ENCODE measurements at regions not wholly inside any gene's neighbourhood (a gene's known extent, or its start where the extent isn't known, plus 50 kb on each side); places are given as distances from the start of the nearest gene placed in this dataset.
"Not testable (repeated sequence)": the region's sequence is repeated elsewhere in the genome, so short reads cannot be mapped to it uniquely, and the experiment has no call there.

DNA sequence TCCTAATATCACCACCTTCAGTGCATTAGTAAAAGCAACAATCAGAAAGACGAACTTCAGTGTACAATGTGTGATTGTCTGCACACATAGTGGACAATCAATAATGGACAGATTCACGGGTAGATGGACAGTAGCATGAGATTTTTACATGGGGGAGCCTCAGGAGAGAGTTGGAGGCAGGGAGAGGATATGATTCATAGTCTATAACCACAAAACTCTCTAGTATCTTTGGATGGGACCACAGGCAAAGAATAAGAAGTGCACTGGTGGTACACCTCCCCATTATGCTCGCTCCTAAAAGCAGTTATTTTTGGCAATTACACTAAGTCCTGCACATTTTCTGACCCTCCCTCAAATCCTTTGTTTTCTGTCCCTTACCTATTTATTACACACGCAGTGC lies 624.4 kb upstream of the ACTRT1 start:
- TF ChIP-seq, protein P1, sequence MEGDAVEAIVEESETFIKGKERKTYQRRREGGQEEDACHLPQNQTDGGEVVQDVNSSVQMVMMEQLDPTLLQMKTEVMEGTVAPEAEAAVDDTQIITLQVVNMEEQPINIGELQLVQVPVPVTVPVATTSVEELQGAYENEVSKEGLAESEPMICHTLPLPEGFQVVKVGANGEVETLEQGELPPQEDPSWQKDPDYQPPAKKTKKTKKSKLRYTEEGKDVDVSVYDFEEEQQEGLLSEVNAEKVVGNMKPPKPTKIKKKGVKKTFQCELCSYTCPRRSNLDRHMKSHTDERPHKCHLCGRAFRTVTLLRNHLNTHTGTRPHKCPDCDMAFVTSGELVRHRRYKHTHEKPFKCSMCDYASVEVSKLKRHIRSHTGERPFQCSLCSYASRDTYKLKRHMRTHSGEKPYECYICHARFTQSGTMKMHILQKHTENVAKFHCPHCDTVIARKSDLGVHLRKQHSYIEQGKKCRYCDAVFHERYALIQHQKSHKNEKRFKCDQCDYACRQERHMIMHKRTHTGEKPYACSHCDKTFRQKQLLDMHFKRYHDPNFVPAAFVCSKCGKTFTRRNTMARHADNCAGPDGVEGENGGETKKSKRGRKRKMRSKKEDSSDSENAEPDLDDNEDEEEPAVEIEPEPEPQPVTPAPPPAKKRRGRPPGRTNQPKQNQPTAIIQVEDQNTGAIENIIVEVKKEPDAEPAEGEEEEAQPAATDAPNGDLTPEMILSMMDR (conservative IDR thresholded peaks at IDR 0.05; ENCODE audit: low read length), result no peak
- DNase-seq (ENCODE audit: low read depth), result no peak
- H3K4me3 ChIP-seq (ENCODE audit: low read length), result no peak overlapping the region

DNA sequence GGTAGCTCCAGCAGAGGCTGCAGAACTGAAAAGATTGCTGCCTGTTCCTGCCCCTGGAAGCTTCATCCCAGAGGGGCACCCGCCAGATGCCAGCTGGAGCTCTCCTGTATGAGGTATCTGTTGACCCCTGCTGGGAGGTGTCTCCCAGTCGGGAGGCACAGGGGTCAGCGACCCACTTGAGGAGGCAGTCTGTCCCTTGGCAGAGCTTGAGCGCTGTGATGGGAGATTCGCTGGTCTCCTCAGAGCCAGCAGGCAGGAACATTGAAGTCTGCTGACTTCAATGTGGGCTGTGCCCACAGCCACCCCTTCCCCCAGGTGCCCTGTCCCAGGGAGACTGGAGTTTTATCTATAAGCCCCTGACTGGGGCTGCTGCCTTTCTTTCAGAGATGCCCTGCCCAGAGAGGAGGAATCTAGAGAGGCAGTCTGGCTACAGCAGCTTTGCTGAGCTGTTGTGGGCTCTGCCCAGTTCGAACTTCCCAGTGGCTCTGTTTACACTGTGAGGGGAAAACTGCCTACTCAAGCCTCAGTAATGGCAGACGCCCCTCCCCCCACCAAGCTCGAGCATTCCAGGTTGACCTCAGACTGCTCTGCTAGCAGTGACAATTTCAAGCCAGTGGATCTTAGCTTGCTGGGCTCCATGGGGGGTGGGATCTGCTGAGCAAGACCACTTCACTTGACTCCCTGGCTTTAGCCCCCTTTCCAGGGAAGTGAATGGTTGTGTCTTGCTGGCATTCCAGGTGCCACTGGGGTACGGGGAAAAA lies 622.3 kb upstream of the ACTRT1 start:
- DNase-seq (ENCODE audit: low read depth); H3K4me3 ChIP-seq (ENCODE audit: low read length): not testable (repeated sequence)

DNA sequence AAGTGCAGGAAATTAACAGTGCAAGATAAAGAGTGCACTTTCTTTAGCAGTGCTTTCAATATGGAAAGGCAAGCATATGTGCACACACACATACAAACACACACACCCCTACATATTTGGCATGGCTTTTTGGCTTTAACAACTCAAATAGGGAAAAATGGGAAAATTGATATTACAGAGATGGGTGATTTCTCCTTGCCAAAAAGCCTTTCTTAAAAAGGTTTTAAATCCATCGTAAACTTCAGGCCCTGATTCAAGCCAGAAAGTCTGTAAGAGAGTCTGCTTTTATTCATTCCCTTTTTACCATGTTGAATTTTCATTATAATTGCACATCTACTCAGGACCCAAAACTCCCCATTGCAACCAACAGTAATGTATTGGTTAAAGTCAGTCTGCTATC lies 612.0 kb upstream of the ACTRT1 start:
- TF ChIP-seq, protein P1 (conservative IDR thresholded peaks at IDR 0.05; ENCODE audit: low read length), result no peak
- DNase-seq (ENCODE audit: low read depth), result no peak
- H3K4me3 ChIP-seq (ENCODE audit: low read length), result no peak overlapping the region

DNA sequence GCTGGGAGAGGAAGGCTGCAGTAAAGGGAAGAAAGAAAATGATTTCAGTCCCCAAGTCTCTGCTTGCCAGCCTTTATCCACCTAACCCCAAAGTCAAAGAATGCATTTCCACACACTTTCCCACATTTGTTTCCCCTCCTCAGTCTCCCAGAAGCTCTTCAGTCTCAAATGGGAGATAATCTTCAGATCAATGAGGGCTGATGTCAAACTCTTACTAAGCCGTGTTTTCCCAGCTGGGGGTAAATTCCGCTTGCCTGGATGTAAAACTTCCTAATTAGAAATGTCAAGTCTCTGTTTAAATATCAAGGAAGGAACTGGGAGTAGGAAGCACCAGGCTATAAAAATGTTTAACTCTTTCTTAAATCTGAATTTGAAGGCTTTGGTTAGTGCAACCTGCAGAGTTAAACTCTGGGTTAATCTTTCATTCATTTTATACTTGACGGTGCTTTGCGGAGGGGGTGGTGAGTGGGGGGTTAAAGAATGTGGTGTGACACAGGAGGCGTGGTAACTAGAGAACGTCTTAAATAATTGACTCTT lies 601.4 kb upstream of the ACTRT1 start:
- H3K4me3 ChIP-seq (ENCODE audit: low read length), result no peak overlapping the region
- DNase-seq (ENCODE audit: low read depth), result no peak
- TF ChIP-seq, protein P1 (conservative IDR thresholded peaks at IDR 0.05; ENCODE audit: low read length), result no peak

DNA sequence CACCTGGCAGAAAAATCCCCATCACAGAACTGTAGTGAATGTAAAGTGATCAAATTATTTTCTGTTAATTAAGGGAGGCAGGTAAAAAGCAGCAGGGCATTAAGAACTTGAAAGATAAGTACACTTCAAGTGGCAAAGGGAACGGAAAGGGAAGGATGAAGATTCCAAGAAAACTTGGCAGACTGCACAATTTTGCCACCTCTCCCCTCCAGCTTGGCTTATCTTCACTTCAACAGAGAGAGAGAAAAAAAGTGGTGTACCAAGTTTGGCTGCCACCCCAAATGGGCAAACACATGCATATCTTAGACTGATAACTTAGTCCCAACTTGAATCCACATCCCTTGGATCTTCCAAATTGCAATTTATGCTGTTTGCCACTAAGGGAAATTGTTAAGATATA lies 598.1 kb upstream of the ACTRT1 start:
- no peak overlapping the region for H3K4me3 ChIP-seq (ENCODE audit: low read length)
- TF ChIP-seq, protein P1 (conservative IDR thresholded peaks at IDR 0.05; ENCODE audit: low read length), result no peak
- no peak for DNase-seq (ENCODE audit: low read depth)

DNA sequence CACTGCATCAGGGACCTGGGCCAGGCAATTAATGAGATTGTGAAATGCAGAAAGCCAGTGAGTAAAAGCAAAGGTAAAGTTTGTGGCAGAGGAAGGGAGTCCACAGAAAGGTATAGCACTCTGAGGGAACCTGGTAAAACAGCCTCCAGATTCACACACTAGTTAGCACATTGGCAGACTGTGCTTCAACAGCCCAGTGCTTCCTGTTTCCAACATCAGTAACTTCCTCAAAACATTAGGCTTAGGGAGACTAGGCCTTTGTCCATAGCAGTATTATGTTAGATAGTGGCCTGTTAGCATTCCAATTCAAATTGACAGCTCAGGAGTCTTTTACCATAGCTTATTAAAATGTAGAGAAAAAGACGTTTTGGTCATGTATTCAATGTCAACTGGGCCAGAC lies 582.6 kb upstream of the ACTRT1 start:
- no peak overlapping the region for H3K4me3 ChIP-seq (ENCODE audit: low read length)
- TF ChIP-seq, protein P1 (conservative IDR thresholded peaks at IDR 0.05; ENCODE audit: low read length), result no peak
- DNase-seq (ENCODE audit: low read depth), result no peak

DNA sequence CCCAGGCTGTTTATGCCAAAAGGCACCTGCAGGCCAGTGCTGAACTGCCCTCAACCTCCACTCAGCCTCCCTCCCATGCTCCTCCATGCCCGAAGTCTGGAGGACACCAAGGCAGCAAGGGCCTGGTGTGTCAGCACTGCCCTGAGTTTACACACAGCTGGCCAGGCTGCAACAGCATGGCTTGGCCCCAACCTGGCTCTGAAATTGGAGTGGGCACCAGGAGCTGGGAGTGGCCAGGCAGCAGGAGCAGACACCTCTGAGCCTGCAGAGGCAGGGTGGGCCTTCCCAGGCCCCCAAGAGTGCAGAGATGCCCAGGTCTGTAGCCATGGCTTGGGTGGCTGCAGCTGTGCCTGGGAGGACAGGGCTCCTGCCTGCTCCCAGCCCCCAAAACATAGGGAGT lies 571.2 kb upstream of the ACTRT1 start:
- no peak overlapping the region for H3K4me3 ChIP-seq (ENCODE audit: low read length)
- no peak for DNase-seq (ENCODE audit: low read depth)
- TF ChIP-seq, protein P1 (conservative IDR thresholded peaks at IDR 0.05; ENCODE audit: low read length), result no peak

Measured in AG10803 (cell line).